ENCODE measurements at regions not wholly inside any gene's neighbourhood (a gene's known extent, or its start where the extent isn't known, plus 50 kb on each side); places are given as distances from the start of the nearest gene placed in this dataset.

- 90% methylated on average over 20 of the region's 24 CpGs for WGBS (ENCODE audit: insufficient coverage)
- ChIA-PET POLR2A (no interaction called here), CTCF (no interaction called here)
- H3K27me3 ChIP-seq (replicated peaks in 2 of 5; ENCODE audit: control insufficient read depth in 4 of 5, insufficient read depth in 5 of 5, low read length in 4 of 5): no peaks in the 10 kb centered on the region
- H3K4me3 ChIP-seq (ENCODE audit: control insufficient read depth in 1 of 7, extremely low read depth in 1 of 7, insufficient read depth in 4 of 7, low read depth in 2 of 7, low read length in 6 of 7): no peak overlapping the region
- no peak overlapping the region for H3K27ac ChIP-seq (ENCODE audit: insufficient read depth in 1 of 2, low read depth in 1 of 2, low read length in 2 of 2, poor library complexity in 1 of 2, severe bottlenecking in 2 of 2)
- DNase-seq: no peak
- no peaks in the 10 kb centered on the region for H3K4me1 ChIP-seq (ENCODE audit: control extremely low read depth in 1 of 4, control insufficient read depth in 4 of 4, insufficient read depth in 4 of 4, low read length in 3 of 4)
- no peaks in the 10 kb centered on the region for H3K36me3 ChIP-seq (ENCODE audit: control insufficient read depth in 4 of 4, insufficient read depth in 4 of 4, low read length in 3 of 4)
- H3K9me3 ChIP-seq (ENCODE audit: control extremely low read depth in 1 of 5, control insufficient read depth in 4 of 5, insufficient read depth in 2 of 5, low read depth in 1 of 5, low read length in 4 of 5): peaks cover 0 to 6% (median 2%) of the 10 kb centered on the region in 5 experiments
Observed at GRCh38 chr9:30198463-30199309, 2185.8 kb upstream of the ACO1 start.

DNA sequence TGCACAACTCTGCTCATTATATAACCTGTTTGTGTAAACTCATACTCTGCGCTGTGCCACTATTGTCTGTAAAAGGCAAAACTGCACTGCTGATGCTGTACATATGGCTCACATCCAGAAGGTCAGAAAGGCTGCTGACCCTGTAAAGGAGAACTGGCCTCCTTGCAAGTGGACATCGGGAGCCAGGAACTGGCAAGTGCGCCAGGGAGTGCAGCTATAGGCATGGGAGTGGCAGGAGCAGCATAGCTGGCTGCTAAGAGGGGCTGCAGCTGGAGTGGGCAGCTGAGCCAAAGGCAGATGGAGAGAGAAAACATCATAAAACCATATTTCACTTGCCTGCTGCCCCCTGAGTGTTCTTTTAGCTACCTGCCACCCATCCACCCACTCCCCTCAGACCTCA is 2183.4 kb upstream of the ACO1 start:
- Histone ChIP-seq H3K9me3 (ENCODE audit: control extremely low read depth in 1 of 5, control insufficient read depth in 4 of 5, insufficient read depth in 2 of 5, low read depth in 1 of 5, low read length in 4 of 5) (peaks cover 0 to 6% (median 2%) of the 10 kb centered on the region in 5 experiments), H3K36me3 (ENCODE audit: control insufficient read depth in 4 of 4, insufficient read depth in 4 of 4, low read length in 3 of 4) (no peaks in the 10 kb centered on the region), H3K27ac (ENCODE audit: insufficient read depth in 1 of 2, low read depth in 1 of 2, low read length in 2 of 2, poor library complexity in 1 of 2, severe bottlenecking in 2 of 2) (no peak overlapping the region), H3K27me3 (replicated peaks in 2 of 5; ENCODE audit: control insufficient read depth in 4 of 5, insufficient read depth in 5 of 5, low read length in 4 of 5) (no peaks in the 10 kb centered on the region), H3K4me1 (ENCODE audit: control extremely low read depth in 1 of 4, control insufficient read depth in 4 of 4, insufficient read depth in 4 of 4, low read length in 3 of 4) (no peaks in the 10 kb centered on the region), H3K4me3 (ENCODE audit: control insufficient read depth in 1 of 7, extremely low read depth in 1 of 7, insufficient read depth in 4 of 7, low read depth in 2 of 7, low read length in 6 of 7) (no peak overlapping the region)
- 100% methylated on average over 2 of the region's 3 CpGs for WGBS (ENCODE audit: insufficient coverage)
- DNase-seq: no peak
- CTCF ChIA-PET: no interaction called here
- POLR2A ChIA-PET: no interaction called here

DNA sequence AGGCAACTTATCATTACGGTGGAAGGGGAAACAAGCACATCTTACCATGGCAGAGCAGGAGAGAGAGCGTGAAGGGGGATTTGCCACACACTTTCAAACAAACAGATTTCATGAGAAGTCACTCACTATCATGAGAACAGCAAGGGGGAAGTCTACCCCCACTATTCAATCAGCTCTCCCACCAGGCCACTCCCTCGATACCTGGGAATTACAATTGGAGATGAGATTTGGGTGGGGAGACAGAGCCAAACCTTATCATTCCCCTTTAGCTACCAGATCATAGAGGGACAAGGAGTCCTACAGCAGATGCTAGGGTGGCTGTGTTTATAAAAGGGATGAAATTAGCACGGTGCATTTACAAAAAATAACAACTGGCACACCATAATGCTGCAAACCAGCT is 2149.4 kb upstream of the ACO1 start:
- Histone ChIP-seq H3K27ac (ENCODE audit: insufficient read depth in 1 of 2, low read depth in 1 of 2, low read length in 2 of 2, poor library complexity in 1 of 2, severe bottlenecking in 2 of 2) (no peak overlapping the region), H3K27me3 (replicated peaks in 2 of 5; ENCODE audit: control insufficient read depth in 4 of 5, insufficient read depth in 5 of 5, low read length in 4 of 5) (no peaks in the 10 kb centered on the region), H3K4me3 (ENCODE audit: control insufficient read depth in 1 of 7, extremely low read depth in 1 of 7, insufficient read depth in 4 of 7, low read depth in 2 of 7, low read length in 6 of 7) (no peak overlapping the region), H3K4me1 (ENCODE audit: control extremely low read depth in 1 of 4, control insufficient read depth in 4 of 4, insufficient read depth in 4 of 4, low read length in 3 of 4) (no peaks in the 10 kb centered on the region), H3K36me3 (ENCODE audit: control insufficient read depth in 4 of 4, insufficient read depth in 4 of 4, low read length in 3 of 4) (no peaks in the 10 kb centered on the region), H3K9me3 (ENCODE audit: control extremely low read depth in 1 of 5, control insufficient read depth in 4 of 5, insufficient read depth in 2 of 5, low read depth in 1 of 5, low read length in 4 of 5) (no peaks in the 10 kb centered on the region)
- no CpG with 5 or more reads among the region's 4 CpGs for WGBS (ENCODE audit: insufficient coverage)
- POLR2A ChIA-PET: no interaction called here
- no peak for DNase-seq
- CTCF ChIA-PET: no interaction called here

DNA sequence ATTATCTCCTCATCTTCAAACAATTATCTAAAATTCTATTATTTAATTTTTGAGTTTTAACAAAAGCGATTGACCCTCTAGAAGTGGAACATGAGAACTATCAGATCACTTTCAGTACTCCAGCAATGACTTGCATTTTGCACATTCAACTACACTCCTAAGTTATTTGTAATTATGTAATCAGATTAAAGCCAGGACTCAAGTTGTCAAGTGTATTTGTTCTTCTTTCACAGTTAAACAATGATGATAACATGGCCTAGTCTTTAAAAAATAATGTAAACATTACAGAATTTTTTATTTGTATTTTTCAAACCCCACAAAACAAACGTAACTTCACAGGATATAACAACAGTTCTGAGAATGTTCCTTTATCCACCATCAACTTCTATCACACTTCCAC is 2148.9 kb upstream of the ACO1 start:
- 89% methylated on average over 1 of the region's 2 CpGs for WGBS (ENCODE audit: insufficient coverage)
- no peaks in the 10 kb centered on the region for H3K9me3 ChIP-seq (ENCODE audit: control extremely low read depth in 1 of 5, control insufficient read depth in 4 of 5, insufficient read depth in 2 of 5, low read depth in 1 of 5, low read length in 4 of 5)

GRCh38 chr9:30239878-30240277 is 2144.6 kb upstream of the ACO1 start:
- CTCF ChIA-PET: no interaction called here
- Histone ChIP-seq H3K9me3 (ENCODE audit: control extremely low read depth in 1 of 5, control insufficient read depth in 4 of 5, insufficient read depth in 2 of 5, low read depth in 1 of 5, low read length in 4 of 5) (no peaks in the 10 kb centered on the region), H3K4me1 (ENCODE audit: control extremely low read depth in 1 of 4, control insufficient read depth in 4 of 4, insufficient read depth in 4 of 4, low read length in 3 of 4) (no peaks in the 10 kb centered on the region), H3K27ac (ENCODE audit: insufficient read depth in 1 of 2, low read depth in 1 of 2, low read length in 2 of 2, poor library complexity in 1 of 2, severe bottlenecking in 2 of 2) (no peak overlapping the region), H3K36me3 (ENCODE audit: control insufficient read depth in 4 of 4, insufficient read depth in 4 of 4, low read length in 3 of 4) (no peaks in the 10 kb centered on the region), H3K4me3 (ENCODE audit: control insufficient read depth in 1 of 7, extremely low read depth in 1 of 7, insufficient read depth in 4 of 7, low read depth in 2 of 7, low read length in 6 of 7) (no peak overlapping the region), H3K27me3 (replicated peaks in 2 of 5; ENCODE audit: control insufficient read depth in 4 of 5, insufficient read depth in 5 of 5, low read length in 4 of 5) (no peaks in the 10 kb centered on the region)
- DNase-seq: no peak
- POLR2A ChIA-PET: no interaction called here
- 40% methylated on average over 1 of the region's 2 CpGs for WGBS (ENCODE audit: insufficient coverage)

More for the DNA sequence above, 2148.9 kb upstream of the ACO1 start:
- DNase-seq: no peak
- Histone ChIP-seq H3K27me3 (replicated peaks in 2 of 5; ENCODE audit: control insufficient read depth in 4 of 5, insufficient read depth in 5 of 5, low read length in 4 of 5) (no peaks in the 10 kb centered on the region), H3K4me1 (ENCODE audit: control extremely low read depth in 1 of 4, control insufficient read depth in 4 of 4, insufficient read depth in 4 of 4, low read length in 3 of 4) (no peaks in the 10 kb centered on the region), H3K36me3 (ENCODE audit: control insufficient read depth in 4 of 4, insufficient read depth in 4 of 4, low read length in 3 of 4) (no peaks in the 10 kb centered on the region), H3K4me3 (ENCODE audit: control insufficient read depth in 1 of 7, extremely low read depth in 1 of 7, insufficient read depth in 4 of 7, low read depth in 2 of 7, low read length in 6 of 7) (no peak overlapping the region), H3K27ac (ENCODE audit: insufficient read depth in 1 of 2, low read depth in 1 of 2, low read length in 2 of 2, poor library complexity in 1 of 2, severe bottlenecking in 2 of 2) (no peak overlapping the region)
- CTCF ChIA-PET: no interaction called here
- POLR2A ChIA-PET: no interaction called here

DNA sequence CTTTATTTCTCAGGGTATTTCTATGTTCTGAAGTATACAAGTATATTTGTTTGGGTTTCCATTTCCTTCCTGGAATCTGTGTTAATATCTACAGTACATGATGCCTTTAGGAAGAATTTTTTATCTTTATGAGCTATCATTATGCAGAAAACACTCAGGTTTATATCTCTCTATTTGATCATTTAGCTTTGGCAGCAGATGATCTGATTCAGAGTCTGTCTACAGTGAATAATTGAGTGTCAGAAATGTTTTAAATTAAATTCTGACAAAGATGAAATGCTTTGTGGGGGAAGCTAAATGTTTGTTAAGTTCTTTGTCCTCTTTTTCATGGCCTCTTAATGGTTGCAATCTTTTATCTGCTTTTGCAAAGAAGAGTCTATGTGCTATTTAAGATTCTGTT is 2141.0 kb upstream of the ACO1 start:
- CTCF ChIA-PET: no interaction called here
- no peaks in the 10 kb centered on the region for H3K9me3 ChIP-seq (ENCODE audit: control extremely low read depth in 1 of 5, control insufficient read depth in 4 of 5, insufficient read depth in 2 of 5, low read depth in 1 of 5, low read length in 4 of 5)

GRCh38 chr9:30244877-30245276 is 2139.6 kb upstream of the ACO1 start:
- POLR2A ChIA-PET: no interaction called here

More for the DNA sequence above, 2141.0 kb upstream of the ACO1 start:
- Histone ChIP-seq H3K36me3 (ENCODE audit: control insufficient read depth in 4 of 4, insufficient read depth in 4 of 4, low read length in 3 of 4) (no peaks in the 10 kb centered on the region), H3K4me1 (ENCODE audit: control extremely low read depth in 1 of 4, control insufficient read depth in 4 of 4, insufficient read depth in 4 of 4, low read length in 3 of 4) (no peaks in the 10 kb centered on the region), H3K4me3 (ENCODE audit: control insufficient read depth in 1 of 7, extremely low read depth in 1 of 7, insufficient read depth in 4 of 7, low read depth in 2 of 7, low read length in 6 of 7) (no peak overlapping the region), H3K27ac (ENCODE audit: insufficient read depth in 1 of 2, low read depth in 1 of 2, low read length in 2 of 2, poor library complexity in 1 of 2, severe bottlenecking in 2 of 2) (no peak overlapping the region), H3K27me3 (replicated peaks in 2 of 5; ENCODE audit: control insufficient read depth in 4 of 5, insufficient read depth in 5 of 5, low read length in 4 of 5) (no peaks in the 10 kb centered on the region)
- POLR2A ChIA-PET: no interaction called here
- no peak for DNase-seq

More at GRCh38 chr9:30244877-30245276, 2139.6 kb upstream of the ACO1 start:
- no peaks in the 10 kb centered on the region for H3K36me3 ChIP-seq (ENCODE audit: control insufficient read depth in 4 of 4, insufficient read depth in 4 of 4, low read length in 3 of 4)
- H3K4me1 ChIP-seq (ENCODE audit: control extremely low read depth in 1 of 4, control insufficient read depth in 4 of 4, insufficient read depth in 4 of 4, low read length in 3 of 4): no peaks in the 10 kb centered on the region
- H3K27ac ChIP-seq (ENCODE audit: insufficient read depth in 1 of 2, low read depth in 1 of 2, low read length in 2 of 2, poor library complexity in 1 of 2, severe bottlenecking in 2 of 2): no peak overlapping the region
- DNase-seq: no peak
- no peaks in the 10 kb centered on the region for H3K27me3 ChIP-seq (replicated peaks in 2 of 5; ENCODE audit: control insufficient read depth in 4 of 5, insufficient read depth in 5 of 5, low read length in 4 of 5)
- CTCF ChIA-PET: no interaction called here
- no peak overlapping the region for H3K4me3 ChIP-seq (ENCODE audit: control insufficient read depth in 1 of 7, extremely low read depth in 1 of 7, insufficient read depth in 4 of 7, low read depth in 2 of 7, low read length in 6 of 7)
- H3K9me3 ChIP-seq (ENCODE audit: control extremely low read depth in 1 of 5, control insufficient read depth in 4 of 5, insufficient read depth in 2 of 5, low read depth in 1 of 5, low read length in 4 of 5): no peaks in the 10 kb centered on the region
